B cell (primary cell): ENCODE measurements at regions not wholly inside any gene's neighbourhood (a gene's known extent, or its start where the extent isn't known, plus 50 kb on each side); places are given as distances from the start of the nearest gene placed in this dataset.
A peak's percentile ranks its signal among the peaks of the same experiment; 100 is the strongest.

Source experiments
- ATAC-seq: fragments of 200-7000 bp; cut with Tn5 transposase; one replicate; pipeline ENCODE4 v1.10.0; 2021; ENCODE audit warnings: low read depth, mild to moderate bottlenecking, moderate number of reproducible peaks, moderate library complexity
- CTCF ChIA-PET: fragments of 350-600 bp; sonication (Branson Sonifier 250); formaldehyde crosslinking; loops from one replicate; lab custom pipeline; 2021; ENCODE audit warnings: antibody characterized with exemption, inconsistent platforms; lab: Charles Lee
- POLR2A ChIA-PET: fragments of 350-600 bp; sonication (Branson Sonifier 250); formaldehyde crosslinking; loops from one replicate; lab custom pipeline; 2021; ENCODE audit warnings: antibody characterized with exemption; lab: Charles Lee
- DNase-seq: peaks from one replicate; pipeline ENCODE4 v3.0.0; 2013
- H2AFZ ChIP-seq: 2 replicates; pipeline ENCODE4 v1.6.1; 2012; ENCODE audit warnings: mild to moderate bottlenecking, low read depth, low read length; ENCODE audit not compliant: insufficient read depth, poor library complexity, severe bottlenecking
- H3K27ac ChIP-seq, 2 donors: 1 replicate in 1 of 2; 2 replicates in 1 of 2; pipeline ENCODE4 v1.5.1; 2012 to 2013; ENCODE audit warnings: low read length in 2 of 2, mild to moderate bottlenecking in 2 of 2, moderate library complexity in 1 of 2
- H3K27me3 ChIP-seq, 4 experiments: fragments of 200-600 bp in 1 of 4; sonication (generic) in 1 of 4; replicated peaks in 1 of 4; 1 replicate in 2 of 4; 2 replicates in 2 of 4; pipeline versions ENCODE4 v1.6.1 to v1.7.0; 2013 to 2016; ENCODE audit warnings: low read length in 3 of 4, mild to moderate bottlenecking in 2 of 4, mixed read lengths in 1 of 4, moderate library complexity in 1 of 4; ENCODE audit not compliant: insufficient read depth in 4 of 4, control insufficient read depth in 3 of 4; ENCODE audit errors: control extremely low read depth in 1 of 4
- H3K36me3 ChIP-seq, 2 experiments: replicated peaks in 1 of 2; 1 replicate in 1 of 2; 2 replicates in 1 of 2; pipeline versions ENCODE4 v1.6.1 to v1.7.1; 2013; ENCODE audit warnings: low read length in 1 of 2; ENCODE audit not compliant: insufficient read depth in 2 of 2, control insufficient read depth in 1 of 2; ENCODE audit errors: control extremely low read depth in 1 of 2, extremely low read depth in 1 of 2
- H3K4me1 ChIP-seq, 2 donors: fragments of 200-600 bp in 1 of 2; sonication (generic) in 1 of 2; 1 replicate in 1 of 2; 2 replicates in 1 of 2; pipeline versions ENCODE4 v1.5.1 to v1.6.1; 2013 to 2017; ENCODE audit warnings: low read length in 2 of 2; ENCODE audit not compliant: control insufficient read depth in 2 of 2, insufficient read depth in 2 of 2
- H3K4me2 ChIP-seq: replicated peaks from 2 replicates; pipeline ENCODE3; 2012; ENCODE audit warnings: mild to moderate bottlenecking, low read depth, low read length; ENCODE audit not compliant: poor library complexity, severe bottlenecking
- H3K4me3 ChIP-seq, 5 experiments: fragments of 200-600 bp in 1 of 5; sonication (generic) in 1 of 5; 1 replicate in 3 of 5; 2 replicates in 2 of 5; pipeline versions ENCODE4 v1.5.1 to v1.7.0; 2011 to 2016; ENCODE audit warnings: low read length in 4 of 5, mild to moderate bottlenecking in 4 of 5, low read depth in 2 of 5, control low read depth in 1 of 5, moderate library complexity in 1 of 5; ENCODE audit not compliant: insufficient read depth in 1 of 5; ENCODE audit errors: control extremely low read depth in 1 of 5, extremely low read depth in 1 of 5
- H3K79me2 ChIP-seq: fragments of 200-600 bp; sonication (generic); one replicate; pipeline ENCODE4 v1.6.0; 2016; ENCODE audit warnings: low read length; ENCODE audit not compliant: control insufficient read depth, insufficient read depth
- H3K9ac ChIP-seq: fragments of 200-600 bp; sonication (generic); 2 replicates; pipeline ENCODE4 v1.6.1; 2017; ENCODE audit warnings: mild to moderate bottlenecking, low read length, moderate library complexity
- H3K9me3 ChIP-seq, 3 donors: one replicate each; pipeline versions ENCODE4 v1.6.1 to v1.7.1; 2013; ENCODE audit warnings: low read length in 2 of 3; ENCODE audit not compliant: control insufficient read depth in 2 of 3, insufficient read depth in 1 of 3; ENCODE audit errors: control extremely low read depth in 1 of 3
- H4K20me1 ChIP-seq: 2 replicates; pipeline ENCODE4 v1.6.0; 2012; ENCODE audit warnings: mild to moderate bottlenecking, low read length; ENCODE audit not compliant: insufficient read depth, control insufficient read depth, poor library complexity, severe bottlenecking
- H3K27ac Mint-ChIP-seq: one replicate; pipeline ENCODE4 v1.8.0; 2021; ENCODE audit warnings: mixed read lengths
- H3K27me3 Mint-ChIP-seq: one replicate; pipeline ENCODE4 v1.8.0; 2021; ENCODE audit warnings: mixed read lengths
- H3K4me1 Mint-ChIP-seq: one replicate; pipeline ENCODE4 v1.8.0; 2021; ENCODE audit warnings: mixed read lengths
- H3K4me3 Mint-ChIP-seq: one replicate; pipeline ENCODE4 v1.8.0; 2021; ENCODE audit warnings: mixed read lengths
- H3K9me3 Mint-ChIP-seq: one replicate; pipeline ENCODE4 v1.8.0; 2022; ENCODE audit warnings: mixed read lengths; ENCODE audit not compliant: insufficient read depth
- EZH2 ChIP-seq: IDR thresholded peaks from 2 replicates; pipeline ENCODE4 v1.6.1; 2012; ENCODE audit warnings: borderline replicate concordance, low read depth, mild to moderate bottlenecking, moderate library complexity, low read length; ENCODE audit not compliant: insufficient read depth, poor library complexity, severe bottlenecking
- WGBS: methylation state at CpG from one replicate; pipeline ENCODE4 v1.1.5; 2013; ENCODE audit warnings: missing lambda C conversion rate; ENCODE audit not compliant: insufficient coverage; 5-methylcytosine and 5-hydroxymethylcytosine counted together
- intact Hi-C: fragments of 100-400 bp; cut with micrococcal nuclease; formaldehyde crosslinking; loops from one replicate; pipeline ENCODE4 v1.10.0; 2022
- TF ChIP-seq, protein P1 (sequence below): fragments of 200-600 bp; IDR thresholded peaks from one replicate; pipeline ENCODE4 v1.8.0; 2022; ENCODE audit warnings: antibody characterized with exemption, mild to moderate bottlenecking

GRCh38 chr14:40221428-40221827, 789.2 kb upstream of the FBXO33 start:
- peaks cover 3% of the 10 kb centered on the region for H3K9me3 Mint-ChIP-seq
- ATAC-seq (no peak), DNase-seq (no peak)
- Histone ChIP-seq H3K4me1 (peaks cover 15 to 16% of the 10 kb centered on the region in 2 donors), H3K9ac (no peak overlapping the region), H3K79me2 (no peaks in the 10 kb centered on the region), H3K36me3 (no peaks in the 10 kb centered on the region), H3K27me3 (no peaks in the 10 kb centered on the region), H3K9me3 (peaks cover 0 to 17% (median 9%) of the 10 kb centered on the region in 3 donors), H3K27ac (no peak overlapping the region), H4K20me1 (no peaks in the 10 kb centered on the region), H3K4me2 (no peak overlapping the region), H3K4me3 (no peak overlapping the region), H2AFZ (no peak overlapping the region)
- peaks cover 15% of the 10 kb centered on the region for H3K4me1 Mint-ChIP-seq
- TF ChIP-seq, protein P1, sequence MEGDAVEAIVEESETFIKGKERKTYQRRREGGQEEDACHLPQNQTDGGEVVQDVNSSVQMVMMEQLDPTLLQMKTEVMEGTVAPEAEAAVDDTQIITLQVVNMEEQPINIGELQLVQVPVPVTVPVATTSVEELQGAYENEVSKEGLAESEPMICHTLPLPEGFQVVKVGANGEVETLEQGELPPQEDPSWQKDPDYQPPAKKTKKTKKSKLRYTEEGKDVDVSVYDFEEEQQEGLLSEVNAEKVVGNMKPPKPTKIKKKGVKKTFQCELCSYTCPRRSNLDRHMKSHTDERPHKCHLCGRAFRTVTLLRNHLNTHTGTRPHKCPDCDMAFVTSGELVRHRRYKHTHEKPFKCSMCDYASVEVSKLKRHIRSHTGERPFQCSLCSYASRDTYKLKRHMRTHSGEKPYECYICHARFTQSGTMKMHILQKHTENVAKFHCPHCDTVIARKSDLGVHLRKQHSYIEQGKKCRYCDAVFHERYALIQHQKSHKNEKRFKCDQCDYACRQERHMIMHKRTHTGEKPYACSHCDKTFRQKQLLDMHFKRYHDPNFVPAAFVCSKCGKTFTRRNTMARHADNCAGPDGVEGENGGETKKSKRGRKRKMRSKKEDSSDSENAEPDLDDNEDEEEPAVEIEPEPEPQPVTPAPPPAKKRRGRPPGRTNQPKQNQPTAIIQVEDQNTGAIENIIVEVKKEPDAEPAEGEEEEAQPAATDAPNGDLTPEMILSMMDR = no peak
- no peak for TF ChIP-seq EZH2
- POLR2A ChIA-PET = no interaction called here
- H3K27ac Mint-ChIP-seq = no peak overlapping the region
- no peak overlapping the region for H3K4me3 Mint-ChIP-seq
- no peaks in the 10 kb centered on the region for H3K27me3 Mint-ChIP-seq
- CTCF ChIA-PET = no interaction called here
- intact Hi-C loops = no loop called here

DNA sequence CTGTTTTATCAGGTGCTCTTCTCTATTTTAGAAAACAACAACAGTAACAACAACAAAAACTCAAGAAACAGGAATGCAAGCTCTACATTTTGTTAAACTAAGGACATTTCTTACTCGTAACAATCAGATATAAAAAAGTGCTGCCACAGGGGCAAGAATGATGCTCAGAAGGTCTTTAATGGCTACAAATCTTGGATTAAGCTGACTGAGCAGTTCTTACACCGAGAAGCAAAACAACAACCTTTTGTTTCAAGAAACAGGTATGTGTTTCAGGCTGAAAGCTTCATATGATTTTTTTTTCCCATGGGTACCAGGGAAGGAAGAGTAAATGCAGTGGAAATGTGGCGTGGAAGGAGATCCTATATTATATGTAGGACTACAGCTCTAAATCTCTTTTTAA, 786.8 kb upstream of the FBXO33 start:
- CTCF ChIA-PET = no interaction called here
- Histone ChIP-seq H3K27ac (peak overlapping the region; percentile 52 to 56), H3K79me2 (no peaks in the 10 kb centered on the region), H2AFZ (no peak overlapping the region), H3K27me3 (no peaks in the 10 kb centered on the region), H3K4me2 (no peak overlapping the region), H4K20me1 (no peaks in the 10 kb centered on the region), H3K36me3 (no peaks in the 10 kb centered on the region), H3K9me3 (peaks cover 0 to 20% (median 9%) of the 10 kb centered on the region in 3 donors), H3K4me1 (peaks cover 15 to 16% of the 10 kb centered on the region in 2 donors), H3K4me3 (no peak overlapping the region), H3K9ac (no peak overlapping the region)
- no peaks in the 10 kb centered on the region for H3K27me3 Mint-ChIP-seq
- peaks cover 3% of the 10 kb centered on the region for H3K9me3 Mint-ChIP-seq
- H3K4me3 Mint-ChIP-seq = no peak overlapping the region
- H3K27ac Mint-ChIP-seq = peak overlapping the region; percentile 34
- no peak for TF ChIP-seq EZH2
- TF ChIP-seq, protein P1 = no peak
- no CpG with 5 or more reads among the region's 3 CpGs for WGBS
- intact Hi-C loops = no loop called here
- POLR2A ChIA-PET = no interaction called here
- no peak for DNase-seq
- no peak for ATAC-seq
- peaks cover 17% of the 10 kb centered on the region for H3K4me1 Mint-ChIP-seq
